ENCODE measurements at regions not wholly inside any gene's neighbourhood (a gene's known extent, or its start where the extent isn't known, plus 50 kb on each side); places are given as distances from the start of the nearest gene placed in this dataset.

DNA sequence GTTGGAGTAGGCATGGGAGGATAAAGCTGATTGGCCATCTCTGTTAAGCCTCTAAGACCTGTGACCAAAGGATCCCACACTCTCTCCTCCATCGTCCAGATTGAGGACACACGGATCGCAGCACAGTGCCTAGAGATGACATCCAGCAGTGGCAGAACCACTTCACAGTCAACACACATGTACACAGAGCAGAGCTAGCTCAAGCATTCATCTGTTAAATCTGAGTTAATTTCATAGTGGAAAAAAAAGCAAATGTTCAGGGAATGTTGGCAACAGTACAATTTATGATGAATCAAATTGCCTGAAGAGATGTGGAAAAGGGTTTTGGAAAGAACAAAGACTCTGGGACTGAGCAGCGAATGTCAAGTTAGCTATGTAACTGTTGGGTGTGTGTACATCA is 108.1 kb upstream of the PLAAT1 start:
- TF ChIP-seq POLR2A (IDR thresholded peaks at IDR 0.05) (no peak), CTCF (IDR thresholded peaks at IDR 0.05) (no peak)
